ENCODE measurements at regions not wholly inside any gene's neighbourhood (a gene's known extent, or its start where the extent isn't known, plus 50 kb on each side); places are given as distances from the start of the nearest gene placed in this dataset.

DNA sequence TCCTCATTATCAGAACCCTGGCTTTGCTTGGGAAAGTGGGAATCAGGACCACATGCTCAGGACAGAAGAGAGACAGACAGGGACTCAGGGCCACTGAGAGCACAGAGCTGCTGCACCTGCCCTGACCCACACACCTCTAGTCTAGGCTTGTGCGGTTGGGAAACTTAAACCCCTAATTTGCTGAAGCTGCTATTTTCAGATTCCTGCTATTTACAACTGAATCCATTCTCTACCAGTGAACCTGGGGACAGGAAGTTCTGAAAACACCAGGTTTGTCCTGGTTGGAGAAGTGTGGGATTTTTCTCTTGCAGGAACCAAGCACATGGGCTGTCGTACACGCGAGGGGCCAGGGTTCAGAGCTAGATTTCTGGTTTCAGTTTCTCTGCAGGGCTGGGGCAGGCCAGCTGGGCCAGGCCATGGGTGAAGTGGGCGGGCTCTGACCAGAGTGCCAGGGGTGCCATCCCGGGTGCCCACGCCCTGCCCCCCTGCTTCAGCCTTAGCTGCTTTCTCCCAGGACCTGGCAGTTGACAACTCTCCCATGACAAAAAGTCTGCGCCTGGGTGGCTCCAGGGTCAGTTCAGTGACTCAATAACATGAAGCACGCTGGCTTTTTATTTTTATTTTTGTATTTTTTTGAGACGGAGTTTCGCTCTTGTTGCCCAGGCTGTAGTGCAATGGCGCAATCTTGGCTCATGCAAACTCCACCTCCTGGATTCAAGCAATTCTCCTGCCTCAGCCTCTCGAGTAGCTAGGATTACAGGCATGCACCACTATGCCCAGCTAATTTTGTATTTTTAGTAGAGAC is 51.3 kb upstream of the SLC1A4 start (continued):
- TF ChIP-seq, protein P1, sequence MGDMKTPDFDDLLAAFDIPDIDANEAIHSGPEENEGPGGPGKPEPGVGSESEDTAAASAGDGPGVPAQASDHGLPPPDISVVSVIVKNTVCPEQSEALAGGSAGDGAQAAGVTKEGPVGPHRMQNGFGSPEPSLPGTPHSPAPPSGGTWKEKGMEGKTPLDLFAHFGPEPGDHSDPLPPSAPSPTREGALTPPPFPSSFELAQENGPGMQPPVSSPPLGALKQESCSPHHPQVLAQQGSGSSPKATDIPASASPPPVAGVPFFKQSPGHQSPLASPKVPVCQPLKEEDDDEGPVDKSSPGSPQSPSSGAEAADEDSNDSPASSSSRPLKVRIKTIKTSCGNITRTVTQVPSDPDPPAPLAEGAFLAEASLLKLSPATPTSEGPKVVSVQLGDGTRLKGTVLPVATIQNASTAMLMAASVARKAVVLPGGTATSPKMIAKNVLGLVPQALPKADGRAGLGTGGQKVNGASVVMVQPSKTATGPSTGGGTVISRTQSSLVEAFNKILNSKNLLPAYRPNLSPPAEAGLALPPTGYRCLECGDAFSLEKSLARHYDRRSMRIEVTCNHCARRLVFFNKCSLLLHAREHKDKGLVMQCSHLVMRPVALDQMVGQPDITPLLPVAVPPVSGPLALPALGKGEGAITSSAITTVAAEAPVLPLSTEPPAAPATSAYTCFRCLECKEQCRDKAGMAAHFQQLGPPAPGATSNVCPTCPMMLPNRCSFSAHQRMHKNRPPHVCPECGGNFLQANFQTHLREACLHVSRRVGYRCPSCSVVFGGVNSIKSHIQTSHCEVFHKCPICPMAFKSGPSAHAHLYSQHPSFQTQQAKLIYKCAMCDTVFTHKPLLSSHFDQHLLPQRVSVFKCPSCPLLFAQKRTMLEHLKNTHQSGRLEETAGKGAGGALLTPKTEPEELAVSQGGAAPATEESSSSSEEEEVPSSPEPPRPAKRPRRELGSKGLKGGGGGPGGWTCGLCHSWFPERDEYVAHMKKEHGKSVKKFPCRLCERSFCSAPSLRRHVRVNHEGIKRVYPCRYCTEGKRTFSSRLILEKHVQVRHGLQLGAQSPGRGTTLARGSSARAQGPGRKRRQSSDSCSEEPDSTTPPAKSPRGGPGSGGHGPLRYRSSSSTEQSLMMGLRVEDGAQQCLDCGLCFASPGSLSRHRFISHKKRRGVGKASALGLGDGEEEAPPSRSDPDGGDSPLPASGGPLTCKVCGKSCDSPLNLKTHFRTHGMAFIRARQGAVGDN (CRISPR knock-in tag; IDR thresholded peaks at IDR 0.05): peak; percentile 91
- TF ChIP-seq NR2F6 (IDR thresholded peaks at IDR 0.05): no peak
- no peak for TF ChIP-seq NR2F6 (CRISPR knock-in tag; IDR thresholded peaks at IDR 0.05)
- no peak for TF ChIP-seq KAT2B (IDR thresholded peaks at IDR 0.05; ENCODE audit: borderline replicate concordance, low read depth, low read length)
- no peak for TF ChIP-seq HIVEP1 (CRISPR knock-in tag; IDR thresholded peaks at IDR 0.05)
- no peak for TF ChIP-seq SIX1 (CRISPR knock-in tag; IDR thresholded peaks at IDR 0.05; ENCODE audit: borderline replicate concordance)
- TF ChIP-seq ZNF703 (CRISPR knock-in tag; IDR thresholded peaks at IDR 0.05; ENCODE audit: borderline replicate concordance): 0 out of 2 replicates have a peak, but pooled peaks have one; percentile 20
- no peak for TF ChIP-seq ZNF782 (CRISPR knock-in tag; IDR thresholded peaks at IDR 0.05; ENCODE audit: borderline replicate concordance)
- TF ChIP-seq ZFY (CRISPR knock-in tag; IDR thresholded peaks at IDR 0.05): 0 out of 2 replicates have a peak, but pooled peaks have one; percentile 20
- TF ChIP-seq ZSCAN21 (CRISPR knock-in tag; IDR thresholded peaks at IDR 0.05; ENCODE audit: borderline replicate concordance): no peak
- TF ChIP-seq ZSCAN22 (CRISPR knock-in tag; IDR thresholded peaks at IDR 0.05): no peak
- no peak for TF ChIP-seq ZBTB21 (CRISPR knock-in tag; IDR thresholded peaks at IDR 0.05)
- TF ChIP-seq, protein P2, sequence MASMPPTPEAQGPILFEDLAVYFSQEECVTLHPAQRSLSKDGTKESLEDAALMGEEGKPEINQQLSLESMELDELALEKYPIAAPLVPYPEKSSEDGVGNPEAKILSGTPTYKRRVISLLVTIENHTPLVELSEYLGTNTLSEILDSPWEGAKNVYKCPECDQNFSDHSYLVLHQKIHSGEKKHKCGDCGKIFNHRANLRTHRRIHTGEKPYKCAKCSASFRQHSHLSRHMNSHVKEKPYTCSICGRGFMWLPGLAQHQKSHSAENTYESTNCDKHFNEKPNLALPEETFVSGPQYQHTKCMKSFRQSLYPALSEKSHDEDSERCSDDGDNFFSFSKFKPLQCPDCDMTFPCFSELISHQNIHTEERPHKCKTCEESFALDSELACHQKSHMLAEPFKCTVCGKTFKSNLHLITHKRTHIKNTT (CRISPR knock-in tag; IDR thresholded peaks at IDR 0.05): no peak
- 0 out of 2 replicates have a peak, but pooled peaks have one; percentile 15 for TF ChIP-seq ZBTB38 (CRISPR knock-in tag; IDR thresholded peaks at IDR 0.05)
- peak; percentile 69; the same call in 1 of the 2 replicates for TF ChIP-seq ZNF430 (CRISPR knock-in tag; IDR thresholded peaks at IDR 0.05)
- TF ChIP-seq, protein P3, sequence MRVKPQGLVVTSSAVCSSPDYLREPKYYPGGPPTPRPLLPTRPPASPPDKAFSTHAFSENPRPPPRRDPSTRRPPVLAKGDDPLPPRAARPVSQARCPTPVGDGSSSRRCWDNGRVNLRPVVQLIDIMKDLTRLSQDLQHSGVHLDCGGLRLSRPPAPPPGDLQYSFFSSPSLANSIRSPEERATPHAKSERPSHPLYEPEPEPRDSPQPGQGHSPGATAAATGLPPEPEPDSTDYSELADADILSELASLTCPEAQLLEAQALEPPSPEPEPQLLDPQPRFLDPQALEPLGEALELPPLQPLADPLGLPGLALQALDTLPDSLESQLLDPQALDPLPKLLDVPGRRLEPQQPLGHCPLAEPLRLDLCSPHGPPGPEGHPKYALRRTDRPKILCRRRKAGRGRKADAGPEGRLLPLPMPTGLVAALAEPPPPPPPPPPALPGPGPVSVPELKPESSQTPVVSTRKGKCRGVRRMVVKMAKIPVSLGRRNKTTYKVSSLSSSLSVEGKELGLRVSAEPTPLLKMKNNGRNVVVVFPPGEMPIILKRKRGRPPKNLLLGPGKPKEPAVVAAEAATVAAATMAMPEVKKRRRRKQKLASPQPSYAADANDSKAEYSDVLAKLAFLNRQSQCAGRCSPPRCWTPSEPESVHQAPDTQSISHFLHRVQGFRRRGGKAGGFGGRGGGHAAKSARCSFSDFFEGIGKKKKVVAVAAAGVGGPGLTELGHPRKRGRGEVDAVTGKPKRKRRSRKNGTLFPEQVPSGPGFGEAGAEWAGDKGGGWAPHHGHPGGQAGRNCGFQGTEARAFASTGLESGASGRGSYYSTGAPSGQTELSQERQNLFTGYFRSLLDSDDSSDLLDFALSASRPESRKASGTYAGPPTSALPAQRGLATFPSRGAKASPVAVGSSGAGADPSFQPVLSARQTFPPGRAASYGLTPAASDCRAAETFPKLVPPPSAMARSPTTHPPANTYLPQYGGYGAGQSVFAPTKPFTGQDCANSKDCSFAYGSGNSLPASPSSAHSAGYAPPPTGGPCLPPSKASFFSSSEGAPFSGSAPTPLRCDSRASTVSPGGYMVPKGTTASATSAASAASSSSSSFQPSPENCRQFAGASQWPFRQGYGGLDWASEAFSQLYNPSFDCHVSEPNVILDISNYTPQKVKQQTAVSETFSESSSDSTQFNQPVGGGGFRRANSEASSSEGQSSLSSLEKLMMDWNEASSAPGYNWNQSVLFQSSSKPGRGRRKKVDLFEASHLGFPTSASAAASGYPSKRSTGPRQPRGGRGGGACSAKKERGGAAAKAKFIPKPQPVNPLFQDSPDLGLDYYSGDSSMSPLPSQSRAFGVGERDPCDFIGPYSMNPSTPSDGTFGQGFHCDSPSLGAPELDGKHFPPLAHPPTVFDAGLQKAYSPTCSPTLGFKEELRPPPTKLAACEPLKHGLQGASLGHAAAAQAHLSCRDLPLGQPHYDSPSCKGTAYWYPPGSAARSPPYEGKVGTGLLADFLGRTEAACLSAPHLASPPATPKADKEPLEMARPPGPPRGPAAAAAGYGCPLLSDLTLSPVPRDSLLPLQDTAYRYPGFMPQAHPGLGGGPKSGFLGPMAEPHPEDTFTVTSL (CRISPR knock-in tag; IDR thresholded peaks at IDR 0.05; ENCODE audit: borderline replicate concordance): no peak
- TF ChIP-seq ZNF75D (CRISPR knock-in tag; IDR thresholded peaks at IDR 0.05; ENCODE audit: borderline replicate concordance): no peak
- TF ChIP-seq, protein P4, sequence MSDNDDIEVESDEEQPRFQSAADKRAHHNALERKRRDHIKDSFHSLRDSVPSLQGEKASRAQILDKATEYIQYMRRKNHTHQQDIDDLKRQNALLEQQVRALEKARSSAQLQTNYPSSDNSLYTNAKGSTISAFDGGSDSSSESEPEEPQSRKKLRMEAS (IDR thresholded peaks at IDR 0.05): peak; percentile 90
- TF ChIP-seq ZFP62 (CRISPR knock-in tag; IDR thresholded peaks at IDR 0.05): no peak
- TF ChIP-seq ZNF629 (CRISPR knock-in tag; conservative IDR thresholded peaks at IDR 0.05): no peak

Data from HepG2 (cell line).